Gastrocnemius medialis (tissue), 4 donors: ENCODE measurements at regions not wholly inside any gene's neighbourhood (a gene's known extent, or its start where the extent isn't known, plus 50 kb on each side); places are given as distances from the start of the nearest gene placed in this dataset.

Experiments
- ATAC-seq, 2 donors: fragments of 150-250 bp; one replicate each; pipeline ENCODE4 v1.9.1; 2016
- DNase-seq, 2 donors: peaks; one replicate each; pipeline ENCODE4 v3.0.0-alpha.2; 2019
- H3K27ac ChIP-seq, 4 donors: fragments of 200-600 bp; sonication (generic); 1 replicate in 1 of 4; 2 replicates in 3 of 4; pipeline ENCODE4 v1.5.1; 2016 to 2018; ENCODE audit warnings: mild to moderate bottlenecking in 2 of 4, moderate library complexity in 1 of 4
- H3K27me3 ChIP-seq, 3 donors: fragments of 200-600 bp; sonication (generic) in 2 of 3; 1 replicate in 1 of 3; 2 replicates in 2 of 3; pipeline versions ENCODE4 v1.5.1 to v1.6.0; 2016 to 2019; ENCODE audit warnings: mild to moderate bottlenecking in 1 of 3, moderate library complexity in 1 of 3
- H3K36me3 ChIP-seq, 2 donors: fragments of 200-600 bp; sonication (generic) in 1 of 2; one replicate each; pipeline ENCODE4 v1.5.1; 2017 to 2018
- H3K4me1 ChIP-seq, 2 donors: fragments of 200-600 bp; sonication (generic) in 1 of 2; one replicate each; pipeline ENCODE4 v1.5.1; 2016 to 2017; ENCODE audit warnings: mild to moderate bottlenecking in 2 of 2
- H3K4me3 ChIP-seq, 4 donors: fragments of 200-600 bp; sonication (generic) in 3 of 4; 1 replicate in 1 of 4; 2 replicates in 3 of 4; pipeline ENCODE4 v1.5.1; 2016 to 2019; ENCODE audit warnings: mild to moderate bottlenecking in 2 of 4
- H3K9me3 ChIP-seq, 3 donors: fragments of 200-600 bp; sonication (generic) in 2 of 3; 1 replicate in 1 of 3; 2 replicates in 2 of 3; pipeline ENCODE4 v1.5.1; 2016 to 2019
- CTCF ChIP-seq, 5 experiments: fragments of 450-650 bp in 3 of 5; fragments of 200-600 bp in 2 of 5; sonication (generic) in 2 of 5; IDR thresholded peaks in 4 of 5; conservative IDR thresholded peaks in 1 of 5; 1 replicate in 4 of 5; 2 replicates in 1 of 5; pipeline ENCODE4 v1.5.1; 2016 to 2019; ENCODE audit warnings: antibody characterized with exemption in 5 of 5, mild to moderate bottlenecking in 3 of 5, moderate library complexity in 3 of 5
- POLR2A ChIP-seq, 2 donors: fragments of 450-650 bp; IDR thresholded peaks; one replicate each; pipeline ENCODE4 v1.6.1; 2017; ENCODE audit warnings: antibody characterized with exemption in 2 of 2, mild to moderate bottlenecking in 2 of 2, moderate library complexity in 2 of 2
- in situ Hi-C, 4 donors: fragments of 200-750 bp; cut with MboI; loops; one replicate each; pipeline versions ENCODE4 v1.15.0 to v1.8.0; 2017; ENCODE audit warnings: low sequenced_read_pairs in 4 of 4
- intact Hi-C: fragments of 100-400 bp; cut with DNase I; formaldehyde crosslinking; loops from one replicate; pipeline ENCODE4 v1.15.1; 2023; ENCODE audit warnings: low total_unique reads

DNA sequence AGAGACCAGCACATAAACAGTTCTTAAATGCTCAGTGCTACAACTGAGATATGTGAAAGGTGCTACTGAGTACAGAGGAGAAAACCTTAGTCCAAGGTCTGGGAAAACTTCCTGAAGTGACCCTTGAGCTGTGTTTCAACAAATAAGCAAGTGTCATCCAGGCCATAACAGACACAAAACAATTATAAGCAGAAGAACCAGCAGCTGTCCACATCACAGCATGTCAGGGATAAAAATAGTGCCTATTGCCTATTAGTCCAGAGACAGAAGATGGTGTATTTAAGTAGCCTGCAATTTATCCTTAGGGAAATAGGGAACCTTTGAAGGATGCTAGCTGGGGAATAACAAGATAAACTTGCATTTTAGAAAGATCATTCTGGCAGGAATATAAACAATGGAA lies 237.8 kb downstream of the SPTSSA start:
- Histone ChIP-seq H3K9me3 (no peaks in the 10 kb centered on the region), H3K27ac (no peak overlapping the region), H3K4me1 (peaks cover 4 to 9% of the 10 kb centered on the region in 2 donors), H3K4me3 (no peak overlapping the region), H3K36me3 (no peaks in the 10 kb centered on the region), H3K27me3 (no peaks in the 10 kb centered on the region)
- in situ Hi-C loops (loop anchor here in 2 of 4 donors (10.0 kb wide), 2 partner anchors 369 to 389 kb away; no protein-coding TSS in a partner anchor), intact Hi-C loops (loop anchor here (10.0 kb wide), 1 partner anchor 289 kb away; no protein-coding TSS in a partner anchor)
- TF ChIP-seq POLR2A (IDR thresholded peaks at IDR 0.05) = no peak
- no peak for TF ChIP-seq CTCF (IDR thresholded peaks at IDR 0.05 in 4 of 5, conservative IDR thresholded peaks at IDR 0.05 in 1 of 5)
- no peak for DNase-seq
- ATAC-seq = no peak

GRCh38 chr14:34223373-34224148 lies 238.5 kb downstream of the SPTSSA start:
- Histone ChIP-seq H3K4me1 (peaks cover 4 to 9% of the 10 kb centered on the region in 2 donors), H3K4me3 (no peak overlapping the region), H3K9me3 (no peaks in the 10 kb centered on the region), H3K27me3 (no peaks in the 10 kb centered on the region), H3K27ac (no peak overlapping the region), H3K36me3 (no peaks in the 10 kb centered on the region)
- TF ChIP-seq CTCF (IDR thresholded peaks at IDR 0.05 in 4 of 5, conservative IDR thresholded peaks at IDR 0.05 in 1 of 5) (no peak), POLR2A (IDR thresholded peaks at IDR 0.05) (no peak)
- ATAC-seq = no peak
- in situ Hi-C loops = loop anchor here in 2 of 4 donors (10.0 kb wide), 2 partner anchors 369 to 389 kb away; no protein-coding TSS in a partner anchor
- no peak for DNase-seq
- intact Hi-C loops = loop anchor here (10.0 kb wide), 1 partner anchor 289 kb away; no protein-coding TSS in a partner anchor

- no peak overlapping the region for H3K4me3 ChIP-seq
- no peaks in the 10 kb centered on the region for H3K27me3 ChIP-seq
- intact Hi-C loops (loop anchor here (10.0 kb wide), 1 partner anchor 288 kb away; no protein-coding TSS in a partner anchor), in situ Hi-C loops (loop anchor here in 2 of 4 donors (10.0 kb wide), 2 partner anchors 368 to 388 kb away; no protein-coding TSS in a partner anchor)
- H3K27ac ChIP-seq = no peak overlapping the region
- DNase-seq (no peak), ATAC-seq (no peak)
- peaks cover 4 to 8% of the 10 kb centered on the region in 2 donors for H3K4me1 ChIP-seq
- H3K36me3 ChIP-seq = no peaks in the 10 kb centered on the region
- no peaks in the 10 kb centered on the region for H3K9me3 ChIP-seq
- TF ChIP-seq CTCF (IDR thresholded peaks at IDR 0.05 in 4 of 5, conservative IDR thresholded peaks at IDR 0.05 in 1 of 5) = no peak
- no peak for TF ChIP-seq POLR2A (IDR thresholded peaks at IDR 0.05)
Observed at GRCh38 chr14:34222867-34223266, 239.2 kb downstream of the SPTSSA start.

GRCh38 chr14:34222122-34222521 lies 239.9 kb downstream of the SPTSSA start:
- Histone ChIP-seq H3K36me3 (no peaks in the 10 kb centered on the region), H3K27me3 (no peaks in the 10 kb centered on the region), H3K4me3 (no peak overlapping the region), H3K9me3 (no peaks in the 10 kb centered on the region), H3K27ac (no peak overlapping the region), H3K4me1 (peaks cover 0 to 4% of the 10 kb centered on the region in 2 donors)
- in situ Hi-C loops = loop anchor here in 2 of 4 donors (10.0 kb wide), 2 partner anchors 367 to 387 kb away; no protein-coding TSS in a partner anchor
- DNase-seq (no peak), ATAC-seq (no peak)
- no peak for TF ChIP-seq CTCF (IDR thresholded peaks at IDR 0.05 in 4 of 5, conservative IDR thresholded peaks at IDR 0.05 in 1 of 5)
- no peak for TF ChIP-seq POLR2A (IDR thresholded peaks at IDR 0.05)
- intact Hi-C loops = loop anchor here (10.0 kb wide), 1 partner anchor 287 kb away; no protein-coding TSS in a partner anchor
